Ectodermal cell (in vitro differentiated cells): ENCODE measurements at regions not wholly inside any gene's neighbourhood (a gene's known extent, or its start where the extent isn't known, plus 50 kb on each side); places are given as distances from the start of the nearest gene placed in this dataset.

ENCODE experiments used
- H3K27ac ChIP-seq: 2 replicates; pipeline ENCODE4 v1.7.0; 2013; ENCODE audit warnings: mild to moderate bottlenecking, low read depth, low read length; ENCODE audit not compliant: insufficient read depth, poor library complexity, severe bottlenecking
- H3K27me3 ChIP-seq: 2 replicates; pipeline ENCODE4 v1.7.0; 2013; ENCODE audit warnings: mild to moderate bottlenecking, low read length; ENCODE audit not compliant: insufficient read depth, control insufficient read depth, poor library complexity, severe bottlenecking
- H3K36me3 ChIP-seq: one replicate; pipeline ENCODE4 v1.7.0; 2013; ENCODE audit warnings: low read length; ENCODE audit not compliant: control insufficient read depth, insufficient read depth
- H3K4me1 ChIP-seq: one replicate; pipeline ENCODE4 v1.7.0; 2013; ENCODE audit warnings: low read length; ENCODE audit not compliant: control insufficient read depth, insufficient read depth
- H3K4me3 ChIP-seq: 2 replicates; pipeline ENCODE4 v1.7.0; 2013; ENCODE audit warnings: low read depth, low read length, control low read depth; ENCODE audit not compliant: insufficient read depth
- H3K9me3 ChIP-seq: 2 replicates; pipeline ENCODE4 v1.7.0; 2013; ENCODE audit warnings: mild to moderate bottlenecking, low read length, moderate library complexity; ENCODE audit not compliant: control insufficient read depth
- WGBS, 2 experiments: methylation state at CpG; one replicate each; pipeline ENCODE4 v1.1.7; 2013; ENCODE audit warnings: missing lambda C conversion rate in 2 of 2; 5-methylcytosine and 5-hydroxymethylcytosine counted together

DNA sequence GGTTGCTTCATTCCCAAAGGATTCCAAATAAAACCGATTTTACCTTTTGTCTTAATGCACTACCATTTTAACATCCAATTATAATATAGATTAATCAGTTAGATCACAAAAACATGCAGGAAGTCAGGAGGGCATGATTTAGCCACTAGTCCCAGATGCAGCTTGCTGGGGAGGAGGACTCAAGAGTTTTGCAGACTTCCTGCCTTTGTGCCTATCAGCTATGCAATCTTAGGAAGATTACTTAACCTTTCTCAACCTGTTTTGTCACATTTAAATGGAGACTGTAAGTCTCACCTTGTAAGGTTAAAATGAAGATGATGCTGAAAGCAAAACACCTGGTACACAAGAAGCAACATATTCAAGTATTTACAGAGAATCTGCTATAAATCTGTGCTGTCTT is 242.4 kb upstream of the GOLIM4 start:
- peaks cover 4% of the 10 kb centered on the region for H3K4me1 ChIP-seq
- H3K27ac ChIP-seq, result no peak overlapping the region
- H3K9me3 ChIP-seq, result no peaks in the 10 kb centered on the region
- H3K36me3 ChIP-seq, result no peaks in the 10 kb centered on the region
- H3K27me3 ChIP-seq, result no peaks in the 10 kb centered on the region
- H3K4me3 ChIP-seq, result no peak overlapping the region
- WGBS, 2 experiments, result 100% methylated on average over 1 of the region's 1 CpG; no CpG with 5 or more reads in 1 of the 2 experiments

DNA sequence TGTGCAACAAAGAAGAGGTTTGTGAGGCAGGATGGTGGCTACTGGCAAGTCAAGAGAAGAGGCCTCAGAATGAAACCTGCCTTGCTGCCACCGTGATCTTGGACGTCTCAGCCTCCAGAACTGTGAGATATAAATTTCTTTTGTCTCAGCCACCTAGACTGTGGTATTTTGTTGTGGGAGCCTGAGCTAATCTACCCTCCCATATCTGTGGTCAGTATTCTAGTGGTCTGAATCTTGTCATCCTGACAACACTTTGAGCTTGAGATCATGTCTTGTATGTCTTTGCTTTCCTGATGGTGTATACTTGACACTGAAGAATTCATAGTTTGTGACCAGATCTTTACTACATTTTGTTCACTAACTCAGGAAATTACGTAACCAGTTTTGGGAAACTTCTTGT is 240.6 kb upstream of the GOLIM4 start:
- Histone ChIP-seq H3K4me1 (no peaks in the 10 kb centered on the region), H3K27ac (no peak overlapping the region), H3K36me3 (no peaks in the 10 kb centered on the region), H3K4me3 (no peak overlapping the region), H3K27me3 (no peaks in the 10 kb centered on the region), H3K9me3 (no peaks in the 10 kb centered on the region)
- WGBS, 2 experiments, result 88 to 100% methylated on average over 2 of the region's 3 CpGs

- Histone ChIP-seq H3K36me3 (no peaks in the 10 kb centered on the region), H3K27me3 (no peaks in the 10 kb centered on the region), H3K9me3 (no peaks in the 10 kb centered on the region), H3K27ac (no peak overlapping the region), H3K4me3 (no peak overlapping the region), H3K4me1 (no peaks in the 10 kb centered on the region)
These were observed 237.7 kb upstream of the GOLIM4 start for GRCh38 chr3:168333410-168333935.

DNA sequence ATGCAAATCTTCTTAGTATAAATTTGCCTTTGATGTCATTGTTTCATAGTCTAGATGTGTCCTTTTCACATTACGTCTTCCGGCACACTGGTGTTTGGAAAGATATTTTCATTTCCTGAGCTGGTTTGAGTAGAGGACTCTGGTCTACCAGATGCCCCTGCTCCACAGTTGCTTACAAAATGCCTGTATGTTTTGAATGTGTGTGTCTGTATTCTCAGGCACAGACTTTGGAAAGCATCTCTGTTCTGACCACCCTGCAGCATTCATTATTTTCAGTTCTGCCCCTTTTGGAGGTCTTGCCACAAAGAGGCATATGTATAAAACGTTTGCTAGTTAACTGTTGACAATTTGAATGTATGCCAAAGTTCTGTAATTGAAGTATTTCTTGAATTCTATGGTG is 236.0 kb upstream of the GOLIM4 start:
- H3K4me3 ChIP-seq, result no peak overlapping the region
- no peaks in the 10 kb centered on the region for H3K4me1 ChIP-seq
- H3K9me3 ChIP-seq, result no peaks in the 10 kb centered on the region
- H3K27me3 ChIP-seq, result no peaks in the 10 kb centered on the region
- 96 to 98% methylated on average over 3 of the region's 3 CpGs for WGBS, 2 experiments
- no peak overlapping the region for H3K27ac ChIP-seq
- H3K36me3 ChIP-seq, result no peaks in the 10 kb centered on the region

DNA sequence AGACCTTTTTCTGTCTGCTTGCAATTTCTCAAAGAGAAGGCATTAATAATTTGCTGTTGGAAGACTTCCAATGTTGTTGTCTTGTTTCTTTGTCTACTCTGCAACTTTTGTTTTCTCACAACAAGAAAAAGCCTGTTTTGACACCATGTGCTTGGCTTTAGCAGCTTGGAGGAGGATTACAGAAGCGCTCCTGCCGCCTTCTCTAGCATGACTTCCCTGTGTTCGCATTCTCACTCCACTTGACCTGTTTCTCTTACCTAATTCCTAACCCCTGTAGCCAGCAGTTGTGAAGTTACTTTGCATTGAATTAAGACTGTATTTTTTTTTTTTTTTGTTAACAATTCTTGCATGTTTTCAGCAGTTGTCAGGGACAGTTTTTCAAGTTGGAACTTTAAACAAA is 235.3 kb upstream of the GOLIM4 start:
- Histone ChIP-seq H3K4me3 (no peak overlapping the region), H3K36me3 (no peaks in the 10 kb centered on the region), H3K4me1 (no peaks in the 10 kb centered on the region), H3K27ac (no peak overlapping the region), H3K27me3 (no peaks in the 10 kb centered on the region), H3K9me3 (no peaks in the 10 kb centered on the region)
- 89 to 91% methylated on average over 3 of the region's 3 CpGs for WGBS, 2 experiments

GRCh38 chr3:168327856-168328255 is 232.1 kb upstream of the GOLIM4 start:
- H3K27me3 ChIP-seq, result no peaks in the 10 kb centered on the region
- H3K4me3 ChIP-seq, result no peak overlapping the region
- WGBS, 2 experiments, result 88% methylated on average over 1 of the region's 1 CpG; no CpG with 5 or more reads in 1 of the 2 experiments
- no peaks in the 10 kb centered on the region for H3K36me3 ChIP-seq
- no peaks in the 10 kb centered on the region for H3K4me1 ChIP-seq
- H3K9me3 ChIP-seq, result no peaks in the 10 kb centered on the region
- H3K27ac ChIP-seq, result no peak overlapping the region

DNA sequence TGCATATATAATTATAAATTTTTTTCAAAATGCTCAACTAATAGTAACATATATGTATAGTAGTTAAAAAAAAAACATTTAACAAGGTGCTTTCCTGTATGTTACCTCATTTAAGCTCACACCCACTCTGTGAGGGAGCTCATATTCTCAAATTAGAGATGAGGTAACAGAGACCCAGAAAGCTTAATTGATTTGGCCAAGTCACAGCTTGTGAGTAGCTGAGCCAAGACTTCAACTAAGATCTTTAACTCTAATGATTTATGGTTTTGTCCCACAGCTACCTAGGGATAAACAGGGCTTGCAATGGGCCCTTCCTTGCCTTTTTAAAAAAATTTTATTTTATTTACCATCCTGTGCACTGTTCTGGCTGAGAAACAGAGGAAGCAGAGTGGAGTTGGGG is 230.0 kb upstream of the GOLIM4 start:
- Histone ChIP-seq H3K4me3 (no peak overlapping the region), H3K9me3 (no peaks in the 10 kb centered on the region), H3K36me3 (no peaks in the 10 kb centered on the region)

DNA sequence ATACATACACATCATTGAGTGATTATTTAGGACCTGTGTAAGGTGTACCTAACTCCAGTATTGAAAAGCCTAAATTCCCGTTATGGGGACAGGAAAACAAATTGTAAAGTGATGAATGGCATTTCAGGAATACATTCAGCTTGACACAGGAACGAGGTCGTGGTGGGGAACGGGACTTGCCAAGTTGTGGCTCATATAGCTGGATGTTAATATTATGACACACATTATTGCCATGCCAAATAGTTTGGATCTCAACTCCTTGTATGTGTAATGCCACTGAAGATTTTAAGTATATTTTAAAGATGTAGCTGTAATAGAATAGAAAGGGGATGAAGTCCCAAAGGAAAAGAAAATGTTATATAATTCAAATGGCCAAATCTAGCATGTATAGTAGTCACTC is 227.2 kb upstream of the GOLIM4 start:
- H3K27me3 ChIP-seq, result no peaks in the 10 kb centered on the region
- H3K4me3 ChIP-seq, result no peak overlapping the region
- WGBS, 2 experiments, result 93% methylated on average over 4 of the region's 4 CpGs
- no peaks in the 10 kb centered on the region for H3K4me1 ChIP-seq
- no peaks in the 10 kb centered on the region for H3K9me3 ChIP-seq
- no peaks in the 10 kb centered on the region for H3K36me3 ChIP-seq
- H3K27ac ChIP-seq, result no peak overlapping the region

More for the DNA sequence above, 230.0 kb upstream of the GOLIM4 start:
- H3K27ac ChIP-seq, result no peak overlapping the region
- H3K4me1 ChIP-seq, result no peaks in the 10 kb centered on the region
- no peaks in the 10 kb centered on the region for H3K27me3 ChIP-seq

DNA sequence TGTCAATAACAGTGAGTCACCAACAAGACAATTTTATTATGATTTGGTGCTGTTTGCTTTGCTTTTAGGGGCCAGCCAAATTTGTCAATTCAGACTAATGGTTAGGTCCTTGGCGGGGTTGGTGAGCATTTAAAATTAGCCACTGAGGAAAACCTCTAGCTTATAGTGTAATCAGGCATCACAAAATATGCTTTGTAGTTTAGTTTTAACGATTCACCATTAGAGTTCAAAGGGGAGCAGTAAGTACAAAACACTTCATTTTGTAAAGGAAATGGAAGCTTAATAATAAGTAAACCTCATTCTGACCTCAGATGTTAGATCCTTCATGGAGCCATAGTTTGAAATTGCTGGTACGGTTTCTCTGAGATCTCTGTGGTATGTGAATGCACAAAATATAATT is 218.4 kb upstream of the GOLIM4 start:
- no peaks in the 10 kb centered on the region for H3K36me3 ChIP-seq
- 91 to 98% methylated on average over 2 to 3 of the region's 3 CpGs for WGBS, 2 experiments
- no peaks in the 10 kb centered on the region for H3K9me3 ChIP-seq
- H3K4me3 ChIP-seq, result no peak overlapping the region
- no peak overlapping the region for H3K27ac ChIP-seq
- H3K27me3 ChIP-seq, result no peaks in the 10 kb centered on the region
- no peaks in the 10 kb centered on the region for H3K4me1 ChIP-seq

GRCh38 chr3:168312984-168313383 is 217.3 kb upstream of the GOLIM4 start:
- no peaks in the 10 kb centered on the region for H3K9me3 ChIP-seq
- H3K36me3 ChIP-seq, result no peaks in the 10 kb centered on the region
- 91% methylated on average over 3 of the region's 4 CpGs for WGBS, 2 experiments
- H3K4me3 ChIP-seq, result no peak overlapping the region
- H3K4me1 ChIP-seq, result no peaks in the 10 kb centered on the region
- H3K27ac ChIP-seq, result no peak overlapping the region
- H3K27me3 ChIP-seq, result no peaks in the 10 kb centered on the region

GRCh38 chr3:168307893-168308292 is 212.2 kb upstream of the GOLIM4 start:
- no peak overlapping the region for H3K27ac ChIP-seq
- no peak overlapping the region for H3K4me3 ChIP-seq
- H3K27me3 ChIP-seq, result no peaks in the 10 kb centered on the region
- peaks cover 5% of the 10 kb centered on the region for H3K9me3 ChIP-seq
- H3K4me1 ChIP-seq, result no peaks in the 10 kb centered on the region
- H3K36me3 ChIP-seq, result no peaks in the 10 kb centered on the region
